H1 (cell line): ENCODE measurements at regions not wholly inside any gene's neighbourhood (a gene's known extent, or its start where the extent isn't known, plus 50 kb on each side); places are given as distances from the start of the nearest gene placed in this dataset.

Experiments
- CTCF ChIA-PET: fragments of 300-600 bp; sonication (Branson Sonifier 250); formaldehyde crosslinking; loops from one replicate; lab custom pipeline; 2021; ENCODE audit not compliant: partially characterized antibody; lab: Charles Lee
- POLR2A ChIA-PET: fragments of 300-600 bp; sonication (Branson Sonifier 250); formaldehyde crosslinking; loops from one replicate; lab custom pipeline; 2021; ENCODE audit warnings: inconsistent platforms; ENCODE audit not compliant: partially characterized antibody; lab: Charles Lee
- DNase-seq, 2 experiments: peaks; one replicate each; pipeline versions ENCODE4 v3.0.0 to v3.0.0-alpha.2; 2010 to 2022; ENCODE audit warnings: low spot score in 2 of 2, low read depth in 1 of 2, mixed read lengths in 1 of 2
- FAIRE-seq: peaks from 2 replicates; lab custom pipeline; 2011; peaks lifted over from hg19 to GRCh38; lab: Jason Lieb, UNC
- H2AFZ ChIP-seq: 2 replicates; pipeline ENCODE4 v1.8.1; 2012; ENCODE audit warnings: low read length, inconsistent platforms
- H2AK5ac ChIP-seq: 2 replicates; pipeline ENCODE4 v1.6.1; 2013; ENCODE audit warnings: low read depth, low read length
- H2BK120ac ChIP-seq: replicated peaks from 2 replicates; pipeline ENCODE3; 2013; ENCODE audit warnings: low read depth, low read length, inconsistent platforms
- H2BK12ac ChIP-seq: 2 replicates; pipeline ENCODE4 v1.6.1; 2013; ENCODE audit warnings: low read depth, low read length
- H2BK15ac ChIP-seq: 2 replicates; pipeline ENCODE4 v1.6.1; 2013; ENCODE audit warnings: low read length
- H2BK20ac ChIP-seq: 2 replicates; pipeline ENCODE4 v1.6.1; 2013; ENCODE audit warnings: low read length
- H2BK5ac ChIP-seq: 2 replicates; pipeline ENCODE4 v1.6.1; 2013; ENCODE audit warnings: low read depth, low read length
- H3K14ac ChIP-seq: 2 replicates; pipeline ENCODE4 v1.6.1; 2013; ENCODE audit warnings: inconsistent platforms; ENCODE audit not compliant: insufficient read length
- H3K18ac ChIP-seq: 2 replicates; pipeline ENCODE4 v1.6.1; 2013; ENCODE audit warnings: low read length; ENCODE audit errors: extremely low read depth
- H3K23ac ChIP-seq: 2 replicates; pipeline ENCODE4 v1.6.1; 2013; ENCODE audit warnings: inconsistent platforms; ENCODE audit not compliant: insufficient read length
- H3K23me2 ChIP-seq: 2 replicates; pipeline ENCODE4 v1.6.1; 2013; ENCODE audit warnings: low read depth, low read length
- H3K27ac ChIP-seq: 2 replicates; pipeline ENCODE4 v1.6.1; 2011; ENCODE audit warnings: low read depth, low read length, inconsistent platforms
- H3K27me3 ChIP-seq, 4 experiments: replicated peaks in 1 of 4; 1 replicate in 1 of 4; 2 replicates in 3 of 4; pipeline versions ENCODE4 v1.6.1 to v1.8.1; 2011 to 2013; ENCODE audit warnings: low read length in 3 of 4, mild to moderate bottlenecking in 3 of 4, inconsistent platforms in 2 of 4, mixed read lengths in 2 of 4, moderate library complexity in 1 of 4; ENCODE audit not compliant: control insufficient read depth in 3 of 4, insufficient read depth in 3 of 4; ENCODE audit errors: extremely low read depth in 1 of 4
- H3K36me3 ChIP-seq, 4 experiments: 2 replicates each; pipeline versions ENCODE4 v1.6.1 to v1.8.1; 2011 to 2013; ENCODE audit warnings: mild to moderate bottlenecking in 4 of 4, low read length in 3 of 4, moderate library complexity in 2 of 4, control low read depth in 1 of 4, inconsistent platforms in 1 of 4; ENCODE audit not compliant: insufficient read depth in 4 of 4, control insufficient read depth in 2 of 4
- H3K4ac ChIP-seq: replicated peaks from 2 replicates; pipeline ENCODE3; 2013; ENCODE audit warnings: low read length, low read depth, mixed read lengths, inconsistent platforms; ENCODE audit not compliant: insufficient read length
- H3K4me1 ChIP-seq, 4 experiments: replicated peaks in 1 of 4; 1 replicate in 1 of 4; 2 replicates in 3 of 4; pipeline versions ENCODE4 v1.6.1 to v1.8.1; 2011 to 2013; ENCODE audit warnings: low read length in 3 of 4, inconsistent platforms in 2 of 4, mixed read lengths in 1 of 4; ENCODE audit not compliant: insufficient read depth in 4 of 4, control insufficient read depth in 3 of 4
- H3K4me2 ChIP-seq, 2 experiments: 2 replicates each; pipeline versions ENCODE4 v1.6.1 to v1.8.1; 2011 to 2013; ENCODE audit warnings: low read depth in 2 of 2, low read length in 2 of 2, control low read depth in 1 of 2, inconsistent platforms in 1 of 2, mild to moderate bottlenecking in 1 of 2; ENCODE audit not compliant: insufficient read depth in 1 of 2
- H3K4me3 ChIP-seq, 4 experiments: fragments of 200-600, 300-600 bp in 1 of 4; sonication (generic), shearing (Covaris generic), sonication (Bioruptor Twin) in 1 of 4; 2 replicates each; pipeline versions ENCODE4 v1.5.1 to v1.8.1; 2011 to 2016; ENCODE audit warnings: low read length in 4 of 4, low read depth in 3 of 4, control low read depth in 2 of 4, inconsistent platforms in 2 of 4, mild to moderate bottlenecking in 2 of 4, mixed read lengths in 1 of 4, moderate library complexity in 1 of 4; ENCODE audit not compliant: insufficient read depth in 2 of 4; ENCODE audit errors: extremely low read depth in 1 of 4
- H3K56ac ChIP-seq: replicated peaks from 2 replicates; pipeline ENCODE3; 2013; ENCODE audit warnings: low read depth, mild to moderate bottlenecking, mixed read lengths, low read length, inconsistent platforms; ENCODE audit not compliant: insufficient read length
- H3K79me1 ChIP-seq: 2 replicates; pipeline ENCODE4 v1.6.1; 2013; ENCODE audit warnings: low read depth, low read length, control low read depth
- H3K79me2 ChIP-seq, 2 experiments: 2 replicates each; pipeline versions ENCODE4 v1.6.1 to v1.8.1; 2012 to 2013; ENCODE audit warnings: low read length in 2 of 2, mild to moderate bottlenecking in 2 of 2, inconsistent platforms in 1 of 2; ENCODE audit not compliant: insufficient read depth in 2 of 2, control insufficient read depth in 1 of 2
- H3K9ac ChIP-seq, 4 experiments: replicated peaks in 1 of 4; 1 replicate in 1 of 4; 2 replicates in 3 of 4; pipeline versions ENCODE4 v1.6.1 to v1.8.1; 2011 to 2013; ENCODE audit warnings: low read depth in 3 of 4, low read length in 3 of 4, control low read depth in 2 of 4, mild to moderate bottlenecking in 2 of 4, moderate library complexity in 2 of 4, inconsistent platforms in 1 of 4; ENCODE audit errors: extremely low read depth in 1 of 4
- H3K9me3 ChIP-seq, 2 experiments: 2 replicates each; pipeline versions ENCODE4 v1.6.1 to v1.8.1; 2012 to 2013; ENCODE audit warnings: mild to moderate bottlenecking in 2 of 2, moderate library complexity in 2 of 2, control low read depth in 1 of 2, inconsistent platforms in 1 of 2, low read depth in 1 of 2, low read length in 1 of 2, mixed read lengths in 1 of 2; ENCODE audit not compliant: insufficient read depth in 2 of 2
- H4K20me1 ChIP-seq, 2 experiments: replicated peaks in 1 of 2; 2 replicates each; pipeline versions ENCODE3 to v1.8.1; 2011 to 2013; ENCODE audit warnings: inconsistent platforms in 2 of 2, low read length in 2 of 2, mild to moderate bottlenecking in 1 of 2; ENCODE audit not compliant: insufficient read depth in 2 of 2, control insufficient read depth in 1 of 2
- H4K5ac ChIP-seq: 2 replicates; pipeline ENCODE4 v1.6.1; 2013; ENCODE audit warnings: low read length, low read depth, mixed read lengths, inconsistent platforms; ENCODE audit not compliant: insufficient read length
- H4K8ac ChIP-seq: 2 replicates; pipeline ENCODE4 v1.8.0; 2013; ENCODE audit warnings: mild to moderate bottlenecking, moderate library complexity, low read length, inconsistent platforms; ENCODE audit not compliant: insufficient read depth; ENCODE audit errors: extremely low read depth
- H4K91ac ChIP-seq: replicated peaks from 2 replicates; pipeline ENCODE3; 2013; ENCODE audit warnings: low read length, mixed read lengths, inconsistent platforms; ENCODE audit not compliant: insufficient read length
- ATF3 ChIP-seq: IDR thresholded peaks from 2 replicates; pipeline ENCODE4 v1.6.1; 2011; ENCODE audit warnings: low read depth, mild to moderate bottlenecking, low read length; ENCODE audit not compliant: insufficient read depth
- CBX5 ChIP-seq: fragments of 300-800, 300-1000 bp; sonication (generic); IDR thresholded peaks from 2 replicates; pipeline ENCODE4 v1.7.1; 2016; ENCODE audit warnings: antibody characterized with exemption, low read length, low read depth
- CEBPB ChIP-seq: IDR thresholded peaks from 2 replicates; pipeline ENCODE4 v1.6.1; 2012; ENCODE audit warnings: low read depth, low read length
- E2F6 ChIP-seq: IDR thresholded peaks from 2 replicates; pipeline ENCODE4 v1.6.1; 2012; ENCODE audit warnings: inconsistent platforms
- EGR1 ChIP-seq: IDR thresholded peaks from 2 replicates; pipeline ENCODE4 v1.6.1; 2011; ENCODE audit warnings: low read depth, low read length, borderline replicate concordance
- HDAC6 ChIP-seq: IDR thresholded peaks from one replicate; pipeline ENCODE4 v1.7.1; 2012; ENCODE audit warnings: low read depth, mild to moderate bottlenecking, inconsistent platforms, low read length, moderate library complexity
- JUND ChIP-seq: IDR thresholded peaks from 2 replicates; pipeline ENCODE4 v1.6.1; 2011; ENCODE audit warnings: mild to moderate bottlenecking, improper control_type of control experiment, low read length
- KDM1A ChIP-seq: fragments of 200-600, 300-600 bp; sonication (generic); IDR thresholded peaks from 2 replicates; pipeline ENCODE4 v1.7.1; 2016; ENCODE audit warnings: mild to moderate bottlenecking, low read length, borderline replicate concordance
- NANOG ChIP-seq: IDR thresholded peaks from 2 replicates; pipeline ENCODE4 v1.6.1; 2011; ENCODE audit warnings: low read length, low read depth, mild to moderate bottlenecking, inconsistent platforms; ENCODE audit not compliant: insufficient read depth, poor library complexity, severe bottlenecking
- NRF1 ChIP-seq: IDR thresholded peaks from 2 replicates; pipeline ENCODE4 v1.6.1; 2011; ENCODE audit warnings: mild to moderate bottlenecking, low read depth, low read length, improper control_type of control experiment
- POLR2A ChIP-seq, 2 experiments: IDR thresholded peaks; 1 replicate in 1 of 2; 2 replicates in 1 of 2; pipeline ENCODE4 v1.6.1; 2011; ENCODE audit warnings: low read depth in 2 of 2, low read length in 2 of 2, mild to moderate bottlenecking in 2 of 2; ENCODE audit errors: control extremely low read depth in 1 of 2
- POLR2AphosphoS5 ChIP-seq: IDR thresholded peaks from 2 replicates; pipeline ENCODE4 v1.6.1; 2011; ENCODE audit warnings: low read depth, low read length
- POU5F1 ChIP-seq: IDR thresholded peaks from 2 replicates; pipeline ENCODE4 v1.6.1; 2011; ENCODE audit warnings: low read depth, mild to moderate bottlenecking, low read length, moderate library complexity
- SIRT6 ChIP-seq: IDR thresholded peaks from one replicate; pipeline ENCODE4 v1.7.1; 2012; ENCODE audit warnings: low read length, inconsistent platforms
- TAF1 ChIP-seq: IDR thresholded peaks from 2 replicates; pipeline ENCODE4 v1.6.1; 2011; ENCODE audit warnings: mild to moderate bottlenecking, low read depth, low read length
- TAF7 ChIP-seq: optimal IDR thresholded peaks from 2 replicates; pipeline ENCODE3; 2011; ENCODE audit warnings: low read depth, mild to moderate bottlenecking, inconsistent platforms, low read length, moderate library complexity, borderline replicate concordance
- WGBS, 2 experiments: shearing (Covaris generic) in 1 of 2; methylation state at CpG; one replicate each; pipeline versions ENCODE4 v1.1.6 to v1.1.7; 2013 to 2015; ENCODE audit warnings: low lambda C conversion rate in 2 of 2, mixed read lengths in 2 of 2, inconsistent platforms in 1 of 2, low coverage in 1 of 2, missing lambda C conversion rate in 1 of 2; ENCODE audit not compliant: insufficient replicate concordance in 2 of 2, insufficient coverage in 1 of 2, insufficient read length in 1 of 2; ENCODE audit errors: extremely low coverage in 1 of 2, missing lambda C conversion rate in 1 of 2; 5-methylcytosine and 5-hydroxymethylcytosine counted together

GRCh38 chr1:193487722-193488121, 301.3 kb upstream of the B3GALT2 start:
- FAIRE-seq (no peak), DNase-seq (no peak)
- Histone ChIP-seq H3K9ac (no peak overlapping the region), H2BK15ac (no peak overlapping the region), H2BK20ac (no peak overlapping the region), H3K4me2 (no peak overlapping the region), H4K91ac (no peak overlapping the region), H3K27me3 (no peaks in the 10 kb centered on the region), H3K27ac (no peak overlapping the region), H3K36me3 (no peaks in the 10 kb centered on the region), H2BK5ac (no peak overlapping the region), H3K56ac (no peak overlapping the region), H3K4ac (no peak overlapping the region), H2AFZ (no peak overlapping the region), H3K9me3 (no peaks in the 10 kb centered on the region), H3K4me3 (no peak overlapping the region), H3K23ac (no peak overlapping the region), H3K23me2 (no peaks in the 10 kb centered on the region), H2BK120ac (no peak overlapping the region), H4K8ac (no peak overlapping the region), H4K5ac (no peak overlapping the region), H3K4me1 (no peaks in the 10 kb centered on the region), H3K79me2 (no peaks in the 10 kb centered on the region), H4K20me1 (no peaks in the 10 kb centered on the region), H2BK12ac (no peak overlapping the region), H3K18ac (no peak overlapping the region), H3K79me1 (no peaks in the 10 kb centered on the region), H2AK5ac (no peak overlapping the region), H3K14ac (no peak overlapping the region)
- CTCF ChIA-PET: interaction anchor here (1.5 kb wide), 1 partner anchor 9 kb away, joined by 4 read pairs; no protein-coding TSS in a partner anchor
- 98% methylated on average over 3 of the region's 3 CpGs; no CpG with 5 or more reads in 1 of the 2 experiments for WGBS, 2 experiments
- POLR2A ChIA-PET: no interaction called here
- TF ChIP-seq CBX5 (no peak), NANOG (no peak), JUND (no peak), POU5F1 (no peak), TAF1 (no peak), POLR2AphosphoS5 (no peak), TAF7 (no peak), KDM1A (no peak), NRF1 (no peak), POLR2A (IDR thresholded peaks at IDR 0.05; ENCODE audit: control extremely low read depth in 1 of 2, low read depth in 2 of 2, low read length in 2 of 2) (no peak), EGR1 (no peak), SIRT6 (no peak), HDAC6 (no peak), E2F6 (no peak), CEBPB (no peak), ATF3 (no peak)
